HL-60 (cell line): ENCODE measurements at regions not wholly inside any gene's neighbourhood (a gene's known extent, or its start where the extent isn't known, plus 50 kb on each side); places are given as distances from the start of the nearest gene placed in this dataset.

Source experiments
- POLR2AphosphoS5 ChIP-seq: IDR thresholded peaks from 2 replicates; pipeline ENCODE4 v1.6.1; 2012; ENCODE audit warnings: low read depth
- REST ChIP-seq: IDR thresholded peaks from 2 replicates; pipeline ENCODE4 v1.6.1; 2012; ENCODE audit warnings: low read depth; ENCODE audit not compliant: insufficient replicate concordance
- SPI1 ChIP-seq: IDR thresholded peaks from 2 replicates; pipeline ENCODE4 v1.6.1; 2012; ENCODE audit warnings: low read depth, mild to moderate bottlenecking, borderline replicate concordance
- TF ChIP-seq, protein P1 (sequence below): IDR thresholded peaks from one replicate; pipeline ENCODE4 v1.5.1; 2011; ENCODE audit warnings: low read length, control low read depth, inconsistent platforms; ENCODE audit not compliant: insufficient read depth

DNA sequence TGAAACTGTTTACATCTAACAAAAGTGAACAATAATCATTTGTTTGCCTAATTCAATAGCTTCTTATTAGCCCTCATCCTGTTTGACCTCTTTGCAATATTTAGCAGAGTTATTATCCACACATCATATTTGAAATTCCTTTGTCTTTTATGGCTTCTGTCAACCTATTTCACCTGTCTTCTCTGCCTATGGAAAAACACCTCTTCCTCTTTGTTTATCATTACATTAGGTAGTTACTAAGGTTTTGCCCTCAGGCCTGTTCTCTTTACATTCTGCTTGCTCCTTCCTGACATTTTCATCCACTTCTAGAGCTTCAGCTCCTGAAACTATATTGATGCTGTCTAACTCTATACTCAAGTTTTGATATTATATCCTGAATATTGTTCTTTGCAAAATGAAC, 183.0 kb downstream of the SUCNR1 start:
- TF ChIP-seq POLR2AphosphoS5 (no peak), SPI1 (no peak), REST (no peak)
- TF ChIP-seq, protein P1, sequence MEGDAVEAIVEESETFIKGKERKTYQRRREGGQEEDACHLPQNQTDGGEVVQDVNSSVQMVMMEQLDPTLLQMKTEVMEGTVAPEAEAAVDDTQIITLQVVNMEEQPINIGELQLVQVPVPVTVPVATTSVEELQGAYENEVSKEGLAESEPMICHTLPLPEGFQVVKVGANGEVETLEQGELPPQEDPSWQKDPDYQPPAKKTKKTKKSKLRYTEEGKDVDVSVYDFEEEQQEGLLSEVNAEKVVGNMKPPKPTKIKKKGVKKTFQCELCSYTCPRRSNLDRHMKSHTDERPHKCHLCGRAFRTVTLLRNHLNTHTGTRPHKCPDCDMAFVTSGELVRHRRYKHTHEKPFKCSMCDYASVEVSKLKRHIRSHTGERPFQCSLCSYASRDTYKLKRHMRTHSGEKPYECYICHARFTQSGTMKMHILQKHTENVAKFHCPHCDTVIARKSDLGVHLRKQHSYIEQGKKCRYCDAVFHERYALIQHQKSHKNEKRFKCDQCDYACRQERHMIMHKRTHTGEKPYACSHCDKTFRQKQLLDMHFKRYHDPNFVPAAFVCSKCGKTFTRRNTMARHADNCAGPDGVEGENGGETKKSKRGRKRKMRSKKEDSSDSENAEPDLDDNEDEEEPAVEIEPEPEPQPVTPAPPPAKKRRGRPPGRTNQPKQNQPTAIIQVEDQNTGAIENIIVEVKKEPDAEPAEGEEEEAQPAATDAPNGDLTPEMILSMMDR: no peak
